Stimulated activated CD8-positive, alpha-beta memory T cell treated with anti-CD3 and anti-CD28 coated beads, Interleukin-7, amount 100 ng/mL, for 4 hours (primary cell): ENCODE measurements at regions not wholly inside any gene's neighbourhood (a gene's known extent, or its start where the extent isn't known, plus 50 kb on each side); places are given as distances from the start of the nearest gene placed in this dataset.

ENCODE experiments used
- DNase-seq, 2 donors: peaks; one replicate each; pipeline ENCODE4 v3.0.0-alpha.2; 2020; ENCODE audit warnings: low read depth in 2 of 2

GRCh38 chr7:106196460-106197021, 84.4 kb upstream of the SYPL1 start:
- DNase-seq: no peak

- DNase-seq: no peak
Measured at GRCh38 chr7:106193661-106194060, 81.5 kb upstream of the SYPL1 start.

GRCh38 chr7:106190589-106191330, 78.6 kb upstream of the SYPL1 start:
- DNase-seq: no peak

DNA sequence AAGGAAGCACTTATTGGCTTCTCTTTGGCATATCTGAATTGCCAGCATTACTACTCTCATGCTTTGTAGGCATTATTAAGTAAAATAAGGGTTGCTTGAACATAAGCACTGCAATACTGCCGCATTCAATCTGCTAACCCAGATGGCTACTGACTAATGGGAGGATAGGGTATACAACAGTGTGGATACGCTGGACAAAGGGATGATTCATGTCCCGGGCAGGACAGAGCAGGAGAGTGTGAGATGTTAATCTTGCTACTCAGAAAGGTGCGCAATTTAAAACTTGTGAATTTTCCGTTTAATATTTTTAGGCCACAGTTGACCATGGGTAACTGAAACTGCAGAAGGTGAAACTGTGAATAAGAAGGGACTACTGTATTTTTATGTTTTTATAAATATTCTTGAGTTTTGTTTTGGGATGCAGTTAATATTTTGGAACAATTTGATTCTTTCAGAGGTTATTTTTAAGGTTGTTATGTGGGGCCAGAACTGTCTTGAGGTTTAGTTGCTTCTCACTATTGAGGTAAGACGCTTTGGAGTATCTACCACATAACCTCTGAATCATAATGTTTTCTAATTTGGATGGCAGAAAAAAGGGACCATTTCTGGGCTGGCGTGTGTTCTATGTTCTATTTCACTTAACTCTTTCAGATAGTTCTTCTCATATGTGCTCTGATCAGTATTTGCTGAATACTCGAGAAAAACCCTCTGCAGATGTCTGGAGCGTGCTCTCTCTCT, 75.7 kb upstream of the SYPL1 start:
- no peak for DNase-seq

DNA sequence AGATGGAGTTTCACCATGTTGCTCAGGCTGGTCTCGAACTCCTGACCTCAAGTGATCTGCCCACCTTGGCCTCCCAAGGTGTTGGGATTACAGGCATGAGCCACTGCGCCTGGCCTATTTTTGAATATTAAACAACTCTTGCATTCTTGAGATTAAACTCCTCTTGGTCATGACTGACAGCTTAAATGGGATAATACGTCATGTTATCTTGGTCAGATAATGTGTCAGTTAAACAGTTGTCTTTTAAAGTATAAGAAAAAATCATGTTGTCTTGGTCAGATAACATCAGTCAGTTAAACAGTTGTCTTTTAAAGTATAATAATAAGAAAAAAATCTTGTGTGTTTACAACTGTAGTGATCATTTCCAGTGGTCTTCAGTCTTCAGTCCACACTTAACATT, 73.6 kb upstream of the SYPL1 start:
- no peak for DNase-seq

GRCh38 chr7:106183952-106184351, 71.8 kb upstream of the SYPL1 start:
- DNase-seq: no peak

DNA sequence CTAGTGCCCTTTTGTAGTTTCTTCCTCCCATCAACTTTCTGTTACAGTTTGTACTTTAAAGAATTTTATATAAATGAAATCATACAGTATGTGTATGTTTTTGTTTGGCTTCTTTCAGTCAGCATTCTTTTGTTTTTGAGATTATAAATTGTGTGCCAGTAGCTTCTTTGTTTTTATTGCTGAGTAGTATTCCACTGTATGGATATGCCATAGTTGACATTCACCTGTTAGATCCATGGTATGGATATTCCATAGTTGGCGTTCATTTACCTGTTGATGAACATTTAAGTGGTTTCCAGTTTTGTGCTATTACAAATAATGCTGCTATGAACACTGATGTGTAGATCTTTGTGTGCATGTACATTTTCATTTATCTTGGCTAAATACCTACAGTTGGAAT, 70.8 kb upstream of the SYPL1 start:
- no peak for DNase-seq

DNA sequence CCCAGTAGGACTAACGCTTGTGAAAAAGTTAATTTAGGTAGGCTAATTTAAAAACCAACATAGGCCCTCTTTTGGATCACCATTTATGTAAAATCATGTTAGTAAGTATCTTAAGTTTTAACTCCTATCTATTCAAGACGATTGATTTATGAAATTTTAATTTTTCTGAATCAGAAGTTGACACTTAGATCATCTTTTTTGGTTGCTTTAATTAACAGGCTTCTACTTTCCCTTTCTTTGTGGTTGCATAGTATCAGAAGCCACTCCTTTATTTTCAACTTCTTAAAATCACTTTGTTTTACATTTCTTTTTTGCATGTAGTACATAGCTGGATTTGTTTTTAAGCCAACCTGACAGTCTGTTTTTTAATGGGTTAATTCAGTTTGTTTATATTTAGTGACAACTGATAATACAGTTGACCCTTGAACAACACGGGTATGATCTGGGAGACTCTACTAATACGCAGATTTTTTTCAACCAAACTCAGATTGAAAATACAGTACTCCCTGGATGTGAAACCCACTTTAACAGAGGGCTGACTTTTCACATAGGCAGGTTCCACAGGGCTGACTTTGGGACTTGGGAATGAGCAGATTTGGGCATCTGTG, 69.7 kb upstream of the SYPL1 start:
- no peak for DNase-seq

GRCh38 chr7:106180721-106181120, 68.6 kb upstream of the SYPL1 start:
- no peak for DNase-seq

GRCh38 chr7:106179256-106179655, 67.1 kb upstream of the SYPL1 start:
- DNase-seq: no peak

GRCh38 chr7:106178593-106179134, 66.6 kb upstream of the SYPL1 start:
- no peak for DNase-seq

GRCh38 chr7:106177738-106178592, 65.9 kb upstream of the SYPL1 start:
- DNase-seq: no peak

DNA sequence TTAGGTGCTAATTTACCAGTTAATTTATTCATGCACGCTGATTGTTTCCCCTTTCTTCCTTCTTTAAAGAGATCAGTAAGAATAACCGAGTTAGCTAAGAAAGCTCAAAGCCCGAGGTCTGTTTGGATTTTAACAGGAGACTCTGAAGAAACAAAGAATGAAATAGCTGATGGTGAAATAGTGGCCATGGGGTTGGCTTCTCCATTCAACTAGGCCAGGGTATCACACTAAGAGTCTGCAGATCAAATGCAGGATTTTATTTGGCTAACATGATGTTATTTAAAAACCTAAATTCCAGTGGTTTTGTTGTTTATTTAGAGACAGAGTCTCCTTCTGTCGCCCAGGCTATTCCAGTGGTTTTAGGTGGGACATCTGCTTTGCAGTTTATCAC, 65.2 kb upstream of the SYPL1 start:
- no peak for DNase-seq

- DNase-seq: peak; percentile 40 to 50
Measured at GRCh38 chr7:106176414-106177299, 64.5 kb upstream of the SYPL1 start.

DNA sequence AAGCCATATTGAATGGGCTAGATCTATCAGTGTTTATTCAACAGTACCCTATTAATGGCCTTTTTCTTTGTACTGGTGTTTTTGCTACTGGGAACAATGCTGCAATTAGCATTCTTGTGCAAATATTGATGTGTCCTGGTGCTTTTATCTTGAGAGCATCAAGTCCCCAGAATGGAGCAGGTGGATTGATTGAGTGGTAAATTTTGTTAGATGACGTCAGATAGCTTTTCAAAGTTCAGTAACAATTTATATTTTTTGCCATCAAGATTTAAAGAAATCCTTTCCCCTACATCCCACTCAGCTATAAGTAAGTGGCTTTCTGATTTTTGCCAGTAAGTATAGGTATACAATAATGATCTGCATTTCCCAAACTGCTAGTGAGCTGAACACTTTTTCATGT, 63.4 kb upstream of the SYPL1 start:
- DNase-seq: no peak

DNA sequence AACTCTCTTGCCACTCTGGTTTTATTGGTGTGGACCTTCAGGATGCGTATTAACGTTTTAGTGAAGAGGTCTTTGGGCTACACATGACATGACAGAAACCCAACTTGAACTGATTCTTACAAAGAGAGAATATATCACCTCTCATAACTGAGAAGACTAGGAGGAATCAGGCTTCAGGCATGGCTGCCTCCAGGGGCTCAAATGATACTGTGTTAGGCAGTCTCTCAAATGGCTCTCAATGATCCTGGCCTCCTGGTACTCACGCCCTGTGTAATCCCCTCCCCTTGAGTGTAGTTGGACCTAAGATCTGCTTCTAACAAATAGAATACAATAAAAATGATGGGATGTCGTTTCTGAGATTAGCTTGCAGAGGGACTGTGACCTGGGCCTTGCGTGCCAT, 58.5 kb upstream of the SYPL1 start:
- DNase-seq: no peak

- no peak for DNase-seq
Measured at GRCh38 chr7:106169821-106170610, 57.9 kb upstream of the SYPL1 start.

DNA sequence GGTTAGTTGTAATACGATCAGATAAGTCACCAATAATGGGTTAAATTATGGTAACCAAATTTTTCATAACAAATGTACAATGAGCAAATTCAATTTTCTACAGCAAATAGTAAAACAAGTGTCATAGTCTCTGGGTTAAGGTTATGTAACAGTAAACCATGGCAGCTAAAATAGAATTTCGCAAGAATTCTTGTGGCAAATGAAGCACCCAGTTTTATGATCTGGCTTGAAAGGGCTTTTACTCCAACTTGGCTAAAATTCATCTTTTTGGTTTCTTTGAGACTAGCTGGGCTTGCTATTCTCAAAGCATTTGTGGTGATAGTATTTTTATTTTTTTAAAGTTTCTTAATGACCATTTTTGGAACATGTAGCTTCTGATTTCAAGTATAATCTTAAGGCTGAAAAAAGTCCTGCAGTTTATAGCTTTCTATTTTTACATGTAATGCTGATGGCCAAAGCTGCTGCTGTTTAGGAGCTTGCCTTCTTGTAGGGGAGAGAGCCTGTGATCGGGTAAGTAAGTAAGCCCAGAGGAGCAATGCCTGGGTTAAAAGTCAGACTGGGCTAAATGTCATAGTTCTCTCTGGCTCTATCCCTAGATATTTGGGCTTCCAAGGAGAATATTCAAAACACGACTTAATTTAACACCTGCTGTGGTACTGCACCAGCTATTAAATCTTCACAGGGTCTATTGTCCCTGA, 55.5 kb upstream of the SYPL1 start:
- DNase-seq: no peak
